ENCODE measurements at regions not wholly inside any gene's neighbourhood (a gene's known extent, or its start where the extent isn't known, plus 50 kb on each side); places are given as distances from the start of the nearest gene placed in this dataset.
A peak's percentile ranks its signal among the peaks of the same experiment; 100 is the strongest.

GRCh38 chr10:84613336-84614021 is 285.1 kb downstream of the CCSER2 start:
- Histone ChIP-seq H3K4me1 (ENCODE audit: insufficient read depth) (peaks cover 7% of the 10 kb centered on the region; the same call in 1 of the 2 replicates), H3K79me2 (replicated peaks; ENCODE audit: insufficient read depth) (no peaks in the 10 kb centered on the region), H2AFZ (peak overlapping the region; percentile 4; the same call in 1 of the 2 replicates), H3K27ac (ENCODE audit: low read depth) (no peak overlapping the region), H3K27me3 (ENCODE audit: insufficient read depth) (no peaks in the 10 kb centered on the region), H4K20me1 (replicated peaks; ENCODE audit: insufficient read depth) (no peaks in the 10 kb centered on the region), H3K36me3 (ENCODE audit: insufficient read depth) (no peaks in the 10 kb centered on the region), H3K9me2 (ENCODE audit: insufficient read depth) (no peaks in the 10 kb centered on the region), H3K4me3 (peak overlapping the region; percentile 14; the same call in 1 of the 2 replicates), H3K4me2 (peak overlapping the region; percentile 52; the same call in 1 of the 2 replicates), H3F3A (replicated peaks; ENCODE audit: low read depth) (no peaks in the 10 kb centered on the region)
- Mint-ChIP-seq H3K27ac (peak overlapping the region; percentile 82; the same call in 1 of the 2 replicates), H3K9me3 (no peaks in the 10 kb centered on the region; the same call in 2 of the 3 replicates), H3K27me3 (ENCODE audit: insufficient read depth, low read depth, poor library complexity) (peaks cover 2% of the 10 kb centered on the region), H3K36me3 (ENCODE audit: low read depth) (no peaks in the 10 kb centered on the region), H3K4me3 (peak overlapping the region; percentile 55; the same call in 2 of the 3 replicates), H3K4me1 (peaks cover 17% of the 10 kb centered on the region; the same call in 2 of the 3 replicates)
- TF ChIP-seq ZNF462 (CRISPR knock-in tag; IDR thresholded peaks at IDR 0.05) (no peak), EZH2 (IDR thresholded peaks at IDR 0.05; ENCODE audit: low read depth, unreplicated experiment) (no peak), CTCF (conservative IDR thresholded peaks at IDR 0.05; ENCODE audit: low read depth in 2 of 2) (peak; percentile 88), ZNF114 (CRISPR knock-in tag; IDR thresholded peaks at IDR 0.05) (no peak), ZNF331 (CRISPR knock-in tag; IDR thresholded peaks at IDR 0.05; ENCODE audit: low read depth) (no peak)
- DNase-seq (ENCODE audit: low spot score) (peak; percentile 90), ATAC-seq (peak; percentile 99)

Data from GM23338 (cell line).